SK-N-SH (cell line): ENCODE measurements at regions not wholly inside any gene's neighbourhood (a gene's known extent, or its start where the extent isn't known, plus 50 kb on each side); places are given as distances from the start of the nearest gene placed in this dataset.

Source experiments
- CTCF ChIA-PET: fragments of 300-600, 350-600 bp; formaldehyde crosslinking; extraction: SDS; loops from one replicate; lab custom pipeline; 2021; lab: Yijun Ruan, JAX
- POLR2A ChIA-PET: fragments of 350-600 bp; sonication (Branson Sonifier 250); formaldehyde crosslinking; extraction: SDS; loops from one replicate; lab custom pipeline; 2020; ENCODE audit warnings: antibody characterized with exemption, inconsistent platforms; lab: Yijun Ruan, JAX
- DNase-seq: peaks from one replicate; pipeline ENCODE4 v3.0.0; 2012
- H2AFZ ChIP-seq: fragments of 200-600 bp; sonication (generic); 2 replicates; pipeline ENCODE4 v1.8.1; 2016; ENCODE audit warnings: antibody characterized with exemption, mild to moderate bottlenecking, low read depth
- H3F3A ChIP-seq: fragments of 200-600 bp; sonication (generic); replicated peaks from 2 replicates; pipeline ENCODE3; 2016; ENCODE audit warnings: antibody characterized with exemption, mild to moderate bottlenecking; ENCODE audit not compliant: insufficient read depth
- H3K27ac ChIP-seq, 2 experiments: fragments of 200-500 bp in 1 of 2; fragments of 200-600 bp in 1 of 2; sonication (Bioruptor generic) in 1 of 2; sonication (generic), shearing (Covaris generic) in 1 of 2; 2 replicates each; pipeline versions ENCODE4 v1.5.1 to v1.6.1; 2014 to 2016; ENCODE audit warnings: low read depth in 2 of 2, inconsistent platforms in 1 of 2, low read length in 1 of 2, mild to moderate bottlenecking in 1 of 2, mixed read lengths in 1 of 2
- H3K27me3 ChIP-seq: fragments of 200-600 bp; sonication (generic), shearing (Covaris generic); 2 replicates; pipeline ENCODE4 v1.6.1; 2016; ENCODE audit warnings: mixed run types; ENCODE audit not compliant: insufficient read depth
- H3K36me3 ChIP-seq, 2 experiments: fragments of 200-500 bp in 1 of 2; fragments of 200-600 bp in 1 of 2; sonication (Bioruptor generic) in 1 of 2; sonication (generic) in 1 of 2; replicated peaks in 1 of 2; 2 replicates each; pipeline versions ENCODE3 to v1.5.1; 2014 to 2016; ENCODE audit warnings: low read length in 1 of 2, mild to moderate bottlenecking in 1 of 2; ENCODE audit not compliant: insufficient read depth in 2 of 2, control insufficient read depth in 1 of 2
- H3K4me1 ChIP-seq, 2 experiments: fragments of 200-500 bp in 1 of 2; fragments of 200-600 bp in 1 of 2; sonication (Bioruptor generic) in 1 of 2; sonication (generic), shearing (Covaris generic) in 1 of 2; 2 replicates each; pipeline versions ENCODE4 v1.5.1 to v1.6.1; 2014 to 2016; ENCODE audit warnings: low read depth in 1 of 2, low read length in 1 of 2, mixed run types in 1 of 2; ENCODE audit not compliant: insufficient read depth in 2 of 2, control insufficient read depth in 1 of 2
- H3K4me2 ChIP-seq: fragments of 200-600 bp; sonication (generic), shearing (Covaris generic); 2 replicates; pipeline ENCODE4 v1.6.1; 2017; ENCODE audit warnings: mixed run types
- H3K4me3 ChIP-seq, 2 experiments: fragments of 200-500 bp in 1 of 2; fragments of 200-600 bp in 1 of 2; sonication (Bioruptor generic) in 1 of 2; sonication (generic), shearing (Covaris generic) in 1 of 2; 2 replicates each; pipeline versions ENCODE4 v1.5.1 to v1.8.1; 2014 to 2016; ENCODE audit warnings: low read depth in 2 of 2, inconsistent platforms in 1 of 2, low read length in 1 of 2, mild to moderate bottlenecking in 1 of 2, mixed read lengths in 1 of 2, moderate library complexity in 1 of 2
- H3K79me2 ChIP-seq: fragments of 200-600 bp; sonication (generic); 2 replicates; pipeline ENCODE4 v1.8.1; 2017; ENCODE audit warnings: mild to moderate bottlenecking; ENCODE audit not compliant: insufficient read depth
- H3K9ac ChIP-seq: fragments of 200-600 bp; sonication (generic); 2 replicates; pipeline ENCODE4 v1.6.1; 2017; ENCODE audit warnings: mixed run types
- H3K9me2 ChIP-seq: fragments of 200-600 bp; sonication (generic); 2 replicates; pipeline ENCODE4 v1.6.1; 2017; ENCODE audit warnings: mixed run types
- H3K9me3 ChIP-seq: fragments of 200-600 bp; sonication (generic); 2 replicates; pipeline ENCODE4 v1.6.1; 2017; ENCODE audit warnings: mixed run types, mild to moderate bottlenecking, moderate library complexity
- H4K20me1 ChIP-seq: fragments of 200-600 bp; sonication (generic); 2 replicates; pipeline ENCODE4 v1.6.1; 2017; ENCODE audit warnings: mild to moderate bottlenecking, mixed run types; ENCODE audit not compliant: insufficient read depth
- EZH2phosphoT487 ChIP-seq: fragments of 200-600 bp; sonication (generic); IDR thresholded peaks from 2 replicates; pipeline ENCODE4 v1.6.1; 2017; ENCODE audit warnings: low read depth, mixed run types, mild to moderate bottlenecking, antibody characterized with exemption, moderate library complexity, borderline replicate concordance
- FOXM1 ChIP-seq: IDR thresholded peaks from 2 replicates; pipeline ENCODE4 v1.4.0; 2012; ENCODE audit warnings: low read depth, mild to moderate bottlenecking
- GABPA ChIP-seq: IDR thresholded peaks from 2 replicates; pipeline ENCODE4 v1.4.0; 2012; ENCODE audit warnings: low read depth, mild to moderate bottlenecking
- MAX ChIP-seq: IDR thresholded peaks from 2 replicates; pipeline ENCODE4 v1.4.0; 2012; ENCODE audit warnings: low read depth
- NRF1 ChIP-seq: IDR thresholded peaks from 2 replicates; pipeline ENCODE4 v1.6.1; 2012; ENCODE audit warnings: low read depth, mild to moderate bottlenecking, low read length
- RFX5 ChIP-seq: IDR thresholded peaks from 2 replicates; pipeline ENCODE4 v1.6.1; 2012; ENCODE audit warnings: mild to moderate bottlenecking, improper control_type of control experiment, low read length
- RXRA ChIP-seq: IDR thresholded peaks from 2 replicates; pipeline ENCODE4 v1.4.0; 2012; ENCODE audit warnings: low read depth, mild to moderate bottlenecking, borderline replicate concordance
- SIN3A ChIP-seq: IDR thresholded peaks from 2 replicates; pipeline ENCODE4 v1.6.1; 2012; ENCODE audit warnings: low read depth, mild to moderate bottlenecking, low read length, moderate library complexity, borderline replicate concordance
- TAF1 ChIP-seq: IDR thresholded peaks from 2 replicates; pipeline ENCODE4 v1.6.1; 2012; ENCODE audit warnings: low read depth, mild to moderate bottlenecking, low read length, moderate library complexity, borderline replicate concordance
- TCF12 ChIP-seq: IDR thresholded peaks from 2 replicates; pipeline ENCODE4 v1.4.0; 2012
- TEAD4 ChIP-seq: IDR thresholded peaks from 2 replicates; pipeline ENCODE4 v1.4.0; 2012; ENCODE audit warnings: mild to moderate bottlenecking, borderline replicate concordance; ENCODE audit not compliant: insufficient read depth
- USF2 ChIP-seq: fragments of 150-350 bp; IDR thresholded peaks from 2 replicates; pipeline ENCODE4 v1.6.1; 2017; ENCODE audit warnings: antibody characterized with exemption, low read length, low read depth, borderline replicate concordance
- YY1 ChIP-seq: IDR thresholded peaks from 2 replicates; pipeline ENCODE4 v1.4.0; 2012; ENCODE audit warnings: low read depth, mild to moderate bottlenecking
- WGBS: methylation state at CpG from one replicate; pipeline ENCODE4 v1.1.6; 2017; ENCODE audit warnings: low lambda C conversion rate; 5-methylcytosine and 5-hydroxymethylcytosine counted together
- TF ChIP-seq, protein P1 (sequence below): IDR thresholded peaks from 2 replicates; pipeline ENCODE4 v1.4.0; 2012; ENCODE audit warnings: low read depth, borderline replicate concordance
- TF ChIP-seq, protein P2 (sequence below): fragments of 150-350 bp; IDR thresholded peaks from 2 replicates; pipeline ENCODE4 v1.6.1; 2016; ENCODE audit warnings: mild to moderate bottlenecking, low read depth, low read length

GRCh38 chr4:187109636-187110035 lies 386.0 kb upstream of the FAT1 start:
- Histone ChIP-seq H3K9ac (no peak overlapping the region), H3K4me2 (no peak overlapping the region), H3K4me3 (no peak overlapping the region), H3K27me3 (no peaks in the 10 kb centered on the region), H3K4me1 (no peaks in the 10 kb centered on the region; a peak in 1 of 4 replicates), H3K79me2 (no peaks in the 10 kb centered on the region), H3K36me3 (no peaks in the 10 kb centered on the region), H2AFZ (no peak overlapping the region), H4K20me1 (no peaks in the 10 kb centered on the region), H3F3A (no peaks in the 10 kb centered on the region), H3K9me2 (no peaks in the 10 kb centered on the region), H3K9me3 (no peaks in the 10 kb centered on the region), H3K27ac (no peak overlapping the region)
- 29% methylated on average over 7 of the region's 7 CpGs for WGBS
- ChIA-PET CTCF (interaction anchor here (1.1 kb wide), 1 partner anchor 66 kb away, joined by 3 read pairs; no protein-coding TSS in a partner anchor), POLR2A (no interaction called here)
- TF ChIP-seq, protein P1, sequence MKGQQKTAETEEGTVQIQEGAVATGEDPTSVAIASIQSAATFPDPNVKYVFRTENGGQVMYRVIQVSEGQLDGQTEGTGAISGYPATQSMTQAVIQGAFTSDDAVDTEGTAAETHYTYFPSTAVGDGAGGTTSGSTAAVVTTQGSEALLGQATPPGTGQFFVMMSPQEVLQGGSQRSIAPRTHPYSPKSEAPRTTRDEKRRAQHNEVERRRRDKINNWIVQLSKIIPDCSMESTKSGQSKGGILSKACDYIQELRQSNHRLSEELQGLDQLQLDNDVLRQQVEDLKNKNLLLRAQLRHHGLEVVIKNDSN, result no peak
- TF ChIP-seq, protein P2, sequence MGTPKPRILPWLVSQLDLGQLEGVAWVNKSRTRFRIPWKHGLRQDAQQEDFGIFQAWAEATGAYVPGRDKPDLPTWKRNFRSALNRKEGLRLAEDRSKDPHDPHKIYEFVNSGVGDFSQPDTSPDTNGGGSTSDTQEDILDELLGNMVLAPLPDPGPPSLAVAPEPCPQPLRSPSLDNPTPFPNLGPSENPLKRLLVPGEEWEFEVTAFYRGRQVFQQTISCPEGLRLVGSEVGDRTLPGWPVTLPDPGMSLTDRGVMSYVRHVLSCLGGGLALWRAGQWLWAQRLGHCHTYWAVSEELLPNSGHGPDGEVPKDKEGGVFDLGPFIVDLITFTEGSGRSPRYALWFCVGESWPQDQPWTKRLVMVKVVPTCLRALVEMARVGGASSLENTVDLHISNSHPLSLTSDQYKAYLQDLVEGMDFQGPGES, result no peak
- TF ChIP-seq USF2 (no peak), SIN3A (no peak), EZH2phosphoT487 (no peak), RXRA (no peak)
- DNase-seq, result no peak

DNA sequence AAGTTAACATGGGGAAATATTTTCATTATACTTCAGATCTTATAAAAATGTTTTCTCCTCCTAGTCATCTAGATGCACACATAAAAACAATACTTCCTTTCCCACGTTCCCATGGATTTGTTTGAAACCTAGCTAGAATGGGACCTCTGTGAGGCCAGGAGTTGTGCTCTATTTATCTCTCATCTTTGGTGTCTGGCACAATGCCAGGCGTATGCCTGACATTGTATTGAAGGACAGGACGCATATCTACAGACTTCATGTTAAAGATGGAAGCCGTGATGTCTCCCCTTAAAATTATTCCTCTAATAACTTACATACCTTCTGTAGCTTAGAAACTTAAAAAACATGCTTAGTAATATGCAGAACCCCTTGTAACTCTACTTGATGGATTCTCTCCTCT lies 394.5 kb upstream of the FAT1 start:
- no peaks in the 10 kb centered on the region for H4K20me1 ChIP-seq
- TF ChIP-seq EZH2phosphoT487 (no peak), TCF12 (no peak), YY1 (no peak), TAF1 (no peak), TEAD4 (no peak), RFX5 (no peak), GABPA (no peak), FOXM1 (no peak), NRF1 (no peak), MAX (no peak)
- TF ChIP-seq, all 33 proteins: peak for 0
- Histone ChIP-seq H3K9ac (no peak overlapping the region), H3F3A (no peaks in the 10 kb centered on the region), H3K4me2 (no peak overlapping the region), H3K79me2 (no peaks in the 10 kb centered on the region), H3K9me3 (no peaks in the 10 kb centered on the region), H3K27ac (no peak overlapping the region), H3K27me3 (no peaks in the 10 kb centered on the region), H2AFZ (no peak overlapping the region), H3K36me3 (no peaks in the 10 kb centered on the region), H3K4me1 (no peaks in the 10 kb centered on the region), H3K4me3 (no peak overlapping the region), H3K9me2 (no peaks in the 10 kb centered on the region)
- POLR2A ChIA-PET, result no interaction called here
- CTCF ChIA-PET, result interaction anchor here (0.8 kb wide), 1 partner anchor 18 kb away, joined by 3 read pairs; no protein-coding TSS in a partner anchor
- no peak for DNase-seq
- 25% methylated on average over 4 of the region's 4 CpGs for WGBS
